ENCODE measurements at regions not wholly inside any gene's neighbourhood (a gene's known extent, or its start where the extent isn't known, plus 50 kb on each side); places are given as distances from the start of the nearest gene placed in this dataset.

GRCh38 chr5:163997965-163998364 lies 492.5 kb downstream of the MAT2B start:
- TF ChIP-seq CTCF (IDR thresholded peaks at IDR 0.05) (no peak), POLR2A (IDR thresholded peaks at IDR 0.05) (no peak)

All from thyroid gland (tissue), 4 donors.